Endothelial cell of umbilical vein (primary cell): ENCODE measurements at regions not wholly inside any gene's neighbourhood (a gene's known extent, or its start where the extent isn't known, plus 50 kb on each side); places are given as distances from the start of the nearest gene placed in this dataset.

Experiments
- EZH2 ChIP-seq: IDR thresholded peaks from 2 replicates; pipeline ENCODE4 v1.6.1; 2012; ENCODE audit warnings: borderline replicate concordance, low read depth, mild to moderate bottlenecking, moderate library complexity, low read length, inconsistent platforms; ENCODE audit not compliant: severe bottlenecking
- FOS ChIP-seq: IDR thresholded peaks from 2 replicates; pipeline ENCODE4 v1.6.1; 2011; ENCODE audit warnings: mild to moderate bottlenecking, low read length, moderate library complexity, borderline replicate concordance; ENCODE audit not compliant: insufficient read depth
- GATA2 ChIP-seq: IDR thresholded peaks from 2 replicates; pipeline ENCODE4 v1.7.0; 2011; ENCODE audit warnings: low read depth, mild to moderate bottlenecking, moderate library complexity, mixed read lengths, low read length; ENCODE audit not compliant: insufficient read length, insufficient read depth
- JUN ChIP-seq: IDR thresholded peaks from 2 replicates; pipeline ENCODE4 v1.6.1; 2011; ENCODE audit warnings: borderline replicate concordance, low read depth; ENCODE audit not compliant: insufficient read length, insufficient read depth
- MYC ChIP-seq: IDR thresholded peaks from one replicate; pipeline ENCODE4 v1.6.1; 2011; ENCODE audit warnings: mild to moderate bottlenecking, low read depth, low read length
- POLR2A ChIP-seq: IDR thresholded peaks from 2 replicates; pipeline ENCODE4 v1.6.1; 2012; ENCODE audit warnings: low read depth, mild to moderate bottlenecking, control low read depth, low read length
- POLR2AphosphoS5 ChIP-seq: IDR thresholded peaks from 2 replicates; pipeline ENCODE4 v1.6.1; 2012; ENCODE audit warnings: low read depth, mild to moderate bottlenecking, control low read depth, low read length, moderate library complexity; ENCODE audit not compliant: insufficient read depth
- TF ChIP-seq, protein P1 (sequence below), 2 donors: IDR thresholded peaks; 1 replicate in 1 of 2; 2 replicates in 1 of 2; pipeline ENCODE4 v1.5.1; 2011; ENCODE audit warnings: low read length in 2 of 2, mild to moderate bottlenecking in 2 of 2, moderate library complexity in 2 of 2, control low read depth in 1 of 2, inconsistent platforms in 1 of 2, low read depth in 1 of 2; ENCODE audit not compliant: insufficient read depth in 1 of 2; ENCODE audit errors: extremely low read depth in 1 of 2
- TF ChIP-seq, protein P2 (sequence below): IDR thresholded peaks from 2 replicates; pipeline ENCODE4 v1.6.1; 2011; ENCODE audit not compliant: insufficient read depth, insufficient read length

- TF ChIP-seq, protein P1, sequence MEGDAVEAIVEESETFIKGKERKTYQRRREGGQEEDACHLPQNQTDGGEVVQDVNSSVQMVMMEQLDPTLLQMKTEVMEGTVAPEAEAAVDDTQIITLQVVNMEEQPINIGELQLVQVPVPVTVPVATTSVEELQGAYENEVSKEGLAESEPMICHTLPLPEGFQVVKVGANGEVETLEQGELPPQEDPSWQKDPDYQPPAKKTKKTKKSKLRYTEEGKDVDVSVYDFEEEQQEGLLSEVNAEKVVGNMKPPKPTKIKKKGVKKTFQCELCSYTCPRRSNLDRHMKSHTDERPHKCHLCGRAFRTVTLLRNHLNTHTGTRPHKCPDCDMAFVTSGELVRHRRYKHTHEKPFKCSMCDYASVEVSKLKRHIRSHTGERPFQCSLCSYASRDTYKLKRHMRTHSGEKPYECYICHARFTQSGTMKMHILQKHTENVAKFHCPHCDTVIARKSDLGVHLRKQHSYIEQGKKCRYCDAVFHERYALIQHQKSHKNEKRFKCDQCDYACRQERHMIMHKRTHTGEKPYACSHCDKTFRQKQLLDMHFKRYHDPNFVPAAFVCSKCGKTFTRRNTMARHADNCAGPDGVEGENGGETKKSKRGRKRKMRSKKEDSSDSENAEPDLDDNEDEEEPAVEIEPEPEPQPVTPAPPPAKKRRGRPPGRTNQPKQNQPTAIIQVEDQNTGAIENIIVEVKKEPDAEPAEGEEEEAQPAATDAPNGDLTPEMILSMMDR (IDR thresholded peaks at IDR 0.05; ENCODE audit: extremely low read depth in 1 of 2, insufficient read depth in 1 of 2, low read depth in 1 of 2, low read length in 2 of 2): no peak
- TF ChIP-seq FOS (no peak), POLR2A (no peak), EZH2 (no peak), POLR2AphosphoS5 (no peak), JUN (no peak), MYC (no peak), GATA2 (no peak)
- TF ChIP-seq, protein P2, sequence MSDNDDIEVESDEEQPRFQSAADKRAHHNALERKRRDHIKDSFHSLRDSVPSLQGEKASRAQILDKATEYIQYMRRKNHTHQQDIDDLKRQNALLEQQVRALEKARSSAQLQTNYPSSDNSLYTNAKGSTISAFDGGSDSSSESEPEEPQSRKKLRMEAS: no peak
Measured at GRCh38 chr20:57024849-57025248, 241.6 kb downstream of the BMP7 start.
